Astrocyte (in vitro differentiated cells and primary cell): ENCODE measurements at regions not wholly inside any gene's neighbourhood (a gene's known extent, or its start where the extent isn't known, plus 50 kb on each side); places are given as distances from the start of the nearest gene placed in this dataset.

Source experiments
- DNase-seq: peaks from one replicate; pipeline ENCODE4 v3.0.0-alpha.2; 2010; ENCODE audit warnings: low read depth
- FAIRE-seq: peaks from 2 replicates; lab custom pipeline; 2011; peaks lifted over from hg19 to GRCh38; lab: Jason Lieb, UNC
- H2AFZ ChIP-seq: 2 replicates; pipeline ENCODE4 v1.6.0; 2012; ENCODE audit warnings: low read depth, low read length, inconsistent platforms
- H3K27ac ChIP-seq: 2 replicates; pipeline ENCODE4 v1.5.1; 2011; ENCODE audit warnings: low read depth, low read length, inconsistent platforms
- H3K27me3 ChIP-seq: 2 replicates; pipeline ENCODE4 v1.6.0; 2011; ENCODE audit warnings: low read length, inconsistent platforms; ENCODE audit not compliant: insufficient read depth
- H3K36me3 ChIP-seq: 2 replicates; pipeline ENCODE4 v1.5.1; 2011; ENCODE audit warnings: low read length, inconsistent platforms; ENCODE audit not compliant: insufficient read depth
- H3K4me1 ChIP-seq: 2 replicates; pipeline ENCODE4 v1.5.1; 2011; ENCODE audit warnings: low read length, inconsistent platforms; ENCODE audit not compliant: insufficient read depth
- H3K4me2 ChIP-seq: 2 replicates; pipeline ENCODE4 v1.6.0; 2012; ENCODE audit warnings: low read length, inconsistent platforms
- H3K4me3 ChIP-seq: 2 replicates; pipeline ENCODE4 v1.5.1; 2011; ENCODE audit warnings: low read depth, mild to moderate bottlenecking, low read length, inconsistent platforms; ENCODE audit not compliant: insufficient read depth
- H3K79me2 ChIP-seq: 2 replicates; pipeline ENCODE4 v1.6.0; 2012; ENCODE audit warnings: mild to moderate bottlenecking, low read length, inconsistent platforms; ENCODE audit not compliant: insufficient read depth
- H3K9ac ChIP-seq: 2 replicates; pipeline ENCODE4 v1.6.0; 2012; ENCODE audit warnings: mild to moderate bottlenecking, low read length, inconsistent platforms
- H3K9me3 ChIP-seq: 2 replicates; pipeline ENCODE4 v1.5.1; 2012; ENCODE audit warnings: low read depth, mild to moderate bottlenecking, low read length, inconsistent platforms; ENCODE audit not compliant: insufficient read depth
- H4K20me1 ChIP-seq: 2 replicates; pipeline ENCODE4 v1.6.0; 2012; ENCODE audit warnings: low read length, inconsistent platforms; ENCODE audit not compliant: insufficient read depth
- H3K27ac Mint-ChIP-seq: one replicate; pipeline ENCODE4 v1.8.0; 2021; ENCODE audit warnings: mild to moderate bottlenecking, mixed read lengths; ENCODE audit not compliant: unreplicated experiment
- H3K27me3 Mint-ChIP-seq: one replicate; pipeline ENCODE4 v1.8.0; 2021; ENCODE audit warnings: low read depth, mixed read lengths; ENCODE audit not compliant: unreplicated experiment
- H3K36me3 Mint-ChIP-seq: one replicate; pipeline ENCODE4 v1.8.0; 2021; ENCODE audit warnings: low read depth, mixed read lengths; ENCODE audit not compliant: unreplicated experiment
- H3K4me1 Mint-ChIP-seq: one replicate; pipeline ENCODE4 v1.8.0; 2021; ENCODE audit warnings: low read depth, mixed read lengths; ENCODE audit not compliant: unreplicated experiment
- H3K4me3 Mint-ChIP-seq: one replicate; pipeline ENCODE4 v1.8.0; 2021; ENCODE audit warnings: mild to moderate bottlenecking, moderate library complexity, mixed read lengths; ENCODE audit not compliant: unreplicated experiment
- H3K9me3 Mint-ChIP-seq: one replicate; pipeline ENCODE4 v1.8.0; 2021; ENCODE audit warnings: mild to moderate bottlenecking, mixed read lengths; ENCODE audit not compliant: unreplicated experiment
- EZH2 ChIP-seq: IDR thresholded peaks from 2 replicates; pipeline ENCODE4 v1.6.1; 2012; ENCODE audit warnings: mild to moderate bottlenecking, low read length, inconsistent platforms; ENCODE audit not compliant: insufficient read depth
- TF ChIP-seq, protein P1 (sequence below): IDR thresholded peaks from 2 replicates; pipeline ENCODE4 v1.5.1; 2011; ENCODE audit warnings: low read depth, mild to moderate bottlenecking, inconsistent platforms, low read length, moderate library complexity; ENCODE audit not compliant: insufficient read depth

DNA sequence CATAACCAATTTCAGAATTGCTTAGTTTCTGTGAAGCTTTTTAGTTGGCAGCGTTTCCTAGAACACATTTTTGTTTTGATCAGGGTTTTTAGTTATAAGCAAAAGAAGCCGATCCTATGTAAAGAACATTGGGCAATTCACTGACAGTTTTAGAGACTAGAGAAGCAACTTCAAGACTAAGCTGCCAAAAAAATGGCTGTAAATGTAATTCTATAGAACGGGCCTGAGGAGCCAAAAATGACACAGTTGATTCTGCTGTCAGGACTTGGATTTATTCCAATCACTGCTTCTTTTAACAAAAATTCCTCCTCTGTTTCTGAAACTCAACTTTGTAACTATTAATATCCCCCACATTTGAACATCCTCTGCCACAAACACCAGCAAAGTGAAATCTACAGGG lies 236.0 kb upstream of the EYS start:
- H3K27ac ChIP-seq: no peak overlapping the region
- no peak overlapping the region for H3K4me2 ChIP-seq
- no peak overlapping the region for H3K4me3 ChIP-seq
- H4K20me1 ChIP-seq: no peaks in the 10 kb centered on the region
- peaks cover 4% of the 10 kb centered on the region for H3K9me3 Mint-ChIP-seq
- H3K9ac ChIP-seq: no peak overlapping the region
- TF ChIP-seq EZH2: no peak
- TF ChIP-seq, protein P1, sequence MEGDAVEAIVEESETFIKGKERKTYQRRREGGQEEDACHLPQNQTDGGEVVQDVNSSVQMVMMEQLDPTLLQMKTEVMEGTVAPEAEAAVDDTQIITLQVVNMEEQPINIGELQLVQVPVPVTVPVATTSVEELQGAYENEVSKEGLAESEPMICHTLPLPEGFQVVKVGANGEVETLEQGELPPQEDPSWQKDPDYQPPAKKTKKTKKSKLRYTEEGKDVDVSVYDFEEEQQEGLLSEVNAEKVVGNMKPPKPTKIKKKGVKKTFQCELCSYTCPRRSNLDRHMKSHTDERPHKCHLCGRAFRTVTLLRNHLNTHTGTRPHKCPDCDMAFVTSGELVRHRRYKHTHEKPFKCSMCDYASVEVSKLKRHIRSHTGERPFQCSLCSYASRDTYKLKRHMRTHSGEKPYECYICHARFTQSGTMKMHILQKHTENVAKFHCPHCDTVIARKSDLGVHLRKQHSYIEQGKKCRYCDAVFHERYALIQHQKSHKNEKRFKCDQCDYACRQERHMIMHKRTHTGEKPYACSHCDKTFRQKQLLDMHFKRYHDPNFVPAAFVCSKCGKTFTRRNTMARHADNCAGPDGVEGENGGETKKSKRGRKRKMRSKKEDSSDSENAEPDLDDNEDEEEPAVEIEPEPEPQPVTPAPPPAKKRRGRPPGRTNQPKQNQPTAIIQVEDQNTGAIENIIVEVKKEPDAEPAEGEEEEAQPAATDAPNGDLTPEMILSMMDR: no peak
- H3K27me3 Mint-ChIP-seq: no peaks in the 10 kb centered on the region
- H3K4me3 Mint-ChIP-seq: no peak overlapping the region
- H3K36me3 Mint-ChIP-seq: no peaks in the 10 kb centered on the region
- no peaks in the 10 kb centered on the region for H3K9me3 ChIP-seq
- FAIRE-seq: no peak
- H3K27ac Mint-ChIP-seq: no peak overlapping the region
- H3K27me3 ChIP-seq: no peaks in the 10 kb centered on the region
- DNase-seq: no peak
- H3K4me1 Mint-ChIP-seq: no peaks in the 10 kb centered on the region
- no peaks in the 10 kb centered on the region for H3K36me3 ChIP-seq
- no peaks in the 10 kb centered on the region for H3K4me1 ChIP-seq
- H3K79me2 ChIP-seq: no peaks in the 10 kb centered on the region
- H2AFZ ChIP-seq: no peak overlapping the region

DNA sequence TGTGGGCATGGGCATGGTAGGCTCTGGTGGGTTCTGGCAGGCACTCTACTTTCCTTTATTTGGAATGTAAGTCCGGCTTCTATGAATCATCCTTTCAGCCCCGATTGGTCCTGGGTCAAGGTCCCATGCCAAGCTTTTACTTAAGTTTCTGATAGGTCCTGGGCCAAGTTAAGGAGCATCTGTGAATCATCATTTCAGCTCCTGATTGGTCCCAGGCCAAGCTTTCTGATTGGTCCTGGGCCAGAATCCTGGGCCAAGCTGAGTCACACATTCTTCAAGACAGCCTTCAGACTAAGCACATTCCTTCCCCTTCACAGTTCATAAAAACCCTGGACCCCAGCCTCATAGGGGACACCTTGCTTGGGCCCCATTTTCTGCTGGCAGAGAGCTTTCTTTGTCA lies 231.0 kb upstream of the EYS start:
- no peaks in the 10 kb centered on the region for H4K20me1 ChIP-seq
- H3K27me3 ChIP-seq: no peaks in the 10 kb centered on the region
- no peak overlapping the region for H3K4me2 ChIP-seq
- H3K9me3 ChIP-seq: no peaks in the 10 kb centered on the region
- Mint-ChIP-seq H3K4me3 (no peak overlapping the region), H3K9me3 (no peaks in the 10 kb centered on the region), H3K36me3 (no peaks in the 10 kb centered on the region), H3K4me1 (no peaks in the 10 kb centered on the region), H3K27ac (no peak overlapping the region), H3K27me3 (no peaks in the 10 kb centered on the region)
- no peak overlapping the region for H3K4me3 ChIP-seq
- peak; percentile 6 for DNase-seq
- no peak for FAIRE-seq
- no peak overlapping the region for H2AFZ ChIP-seq
- no peak for TF ChIP-seq EZH2
- TF ChIP-seq, protein P1: no peak
- no peaks in the 10 kb centered on the region for H3K79me2 ChIP-seq
- no peaks in the 10 kb centered on the region for H3K36me3 ChIP-seq
- no peaks in the 10 kb centered on the region for H3K4me1 ChIP-seq
- no peak overlapping the region for H3K27ac ChIP-seq
- no peak overlapping the region for H3K9ac ChIP-seq

DNA sequence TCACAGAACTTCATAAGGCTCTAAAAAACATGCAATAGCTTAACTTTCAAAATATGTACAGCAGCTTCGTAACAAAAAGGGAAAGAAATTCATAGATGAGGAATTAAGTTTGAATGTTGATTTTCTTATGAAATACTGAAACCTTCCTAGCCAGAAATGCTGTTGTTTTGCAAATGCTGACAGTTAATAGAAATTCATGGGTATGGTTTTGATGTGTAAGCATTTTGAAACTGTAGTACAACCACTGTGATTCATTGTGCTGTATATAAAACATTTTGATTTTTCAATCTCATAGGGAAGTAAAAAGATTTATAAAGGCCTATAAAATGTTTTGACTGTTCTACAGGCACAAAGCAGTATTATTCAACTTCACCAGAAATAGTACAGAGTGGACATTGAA lies 228.4 kb upstream of the EYS start:
- H3K4me1 Mint-ChIP-seq: no peaks in the 10 kb centered on the region
- no peaks in the 10 kb centered on the region for H3K36me3 Mint-ChIP-seq
- no peak overlapping the region for H3K4me3 Mint-ChIP-seq
- FAIRE-seq (no peak), DNase-seq (no peak)
- no peaks in the 10 kb centered on the region for H3K36me3 ChIP-seq
- H4K20me1 ChIP-seq: no peaks in the 10 kb centered on the region
- H3K4me3 ChIP-seq: no peak overlapping the region
- no peaks in the 10 kb centered on the region for H3K9me3 Mint-ChIP-seq
- no peaks in the 10 kb centered on the region for H3K79me2 ChIP-seq
- no peaks in the 10 kb centered on the region for H3K27me3 ChIP-seq
- H3K27ac Mint-ChIP-seq: no peak overlapping the region
- no peaks in the 10 kb centered on the region for H3K4me1 ChIP-seq
- no peak for TF ChIP-seq EZH2
- TF ChIP-seq, protein P1: no peak
- no peak overlapping the region for H2AFZ ChIP-seq
- no peak overlapping the region for H3K9ac ChIP-seq
- no peaks in the 10 kb centered on the region for H3K9me3 ChIP-seq
- H3K4me2 ChIP-seq: no peak overlapping the region
- H3K27ac ChIP-seq: no peak overlapping the region
- H3K27me3 Mint-ChIP-seq: no peaks in the 10 kb centered on the region
